ENCODE measurements at regions not wholly inside any gene's neighbourhood (a gene's known extent, or its start where the extent isn't known, plus 50 kb on each side); places are given as distances from the start of the nearest gene placed in this dataset.

DNA sequence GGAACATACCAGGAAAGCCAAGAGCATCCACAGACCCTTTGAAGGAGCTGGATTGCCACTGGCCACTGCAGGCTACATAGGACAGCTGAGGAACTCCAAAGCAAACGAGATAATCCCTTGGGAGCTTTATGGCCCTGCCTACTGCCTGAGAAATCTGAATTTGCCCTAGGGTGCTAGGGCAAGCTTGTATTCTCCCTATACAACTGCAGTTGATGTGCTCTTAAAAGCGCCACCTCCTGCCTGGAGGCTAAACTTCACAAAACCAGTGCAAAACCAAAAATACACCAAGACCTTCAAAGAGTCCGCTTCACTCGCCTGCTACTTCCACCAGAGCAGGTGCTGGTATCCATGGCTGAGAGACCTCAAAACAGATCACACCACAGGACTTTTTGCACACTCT, 99.6 kb upstream of the KRR1 start (continued):
- TF ChIP-seq, protein P1, sequence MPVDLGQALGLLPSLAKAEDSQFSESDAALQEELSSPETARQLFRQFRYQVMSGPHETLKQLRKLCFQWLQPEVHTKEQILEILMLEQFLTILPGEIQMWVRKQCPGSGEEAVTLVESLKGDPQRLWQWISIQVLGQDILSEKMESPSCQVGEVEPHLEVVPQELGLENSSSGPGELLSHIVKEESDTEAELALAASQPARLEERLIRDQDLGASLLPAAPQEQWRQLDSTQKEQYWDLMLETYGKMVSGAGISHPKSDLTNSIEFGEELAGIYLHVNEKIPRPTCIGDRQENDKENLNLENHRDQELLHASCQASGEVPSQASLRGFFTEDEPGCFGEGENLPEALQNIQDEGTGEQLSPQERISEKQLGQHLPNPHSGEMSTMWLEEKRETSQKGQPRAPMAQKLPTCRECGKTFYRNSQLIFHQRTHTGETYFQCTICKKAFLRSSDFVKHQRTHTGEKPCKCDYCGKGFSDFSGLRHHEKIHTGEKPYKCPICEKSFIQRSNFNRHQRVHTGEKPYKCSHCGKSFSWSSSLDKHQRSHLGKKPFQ (tag by site-specific recombination; IDR thresholded peaks at IDR 0.05), result no peak
- no peak for TF ChIP-seq ZNF394 (tag by site-specific recombination; IDR thresholded peaks at IDR 0.05; ENCODE audit: borderline replicate concordance)
- TF ChIP-seq, protein P2, sequence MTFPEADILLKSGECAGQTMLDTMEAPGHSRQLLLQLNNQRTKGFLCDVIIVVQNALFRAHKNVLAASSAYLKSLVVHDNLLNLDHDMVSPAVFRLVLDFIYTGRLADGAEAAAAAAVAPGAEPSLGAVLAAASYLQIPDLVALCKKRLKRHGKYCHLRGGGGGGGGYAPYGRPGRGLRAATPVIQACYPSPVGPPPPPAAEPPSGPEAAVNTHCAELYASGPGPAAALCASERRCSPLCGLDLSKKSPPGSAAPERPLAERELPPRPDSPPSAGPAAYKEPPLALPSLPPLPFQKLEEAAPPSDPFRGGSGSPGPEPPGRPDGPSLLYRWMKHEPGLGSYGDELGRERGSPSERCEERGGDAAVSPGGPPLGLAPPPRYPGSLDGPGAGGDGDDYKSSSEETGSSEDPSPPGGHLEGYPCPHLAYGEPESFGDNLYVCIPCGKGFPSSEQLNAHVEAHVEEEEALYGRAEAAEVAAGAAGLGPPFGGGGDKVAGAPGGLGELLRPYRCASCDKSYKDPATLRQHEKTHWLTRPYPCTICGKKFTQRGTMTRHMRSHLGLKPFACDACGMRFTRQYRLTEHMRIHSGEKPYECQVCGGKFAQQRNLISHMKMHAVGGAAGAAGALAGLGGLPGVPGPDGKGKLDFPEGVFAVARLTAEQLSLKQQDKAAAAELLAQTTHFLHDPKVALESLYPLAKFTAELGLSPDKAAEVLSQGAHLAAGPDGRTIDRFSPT (tag by site-specific recombination; IDR thresholded peaks at IDR 0.05), result no peak
- TF ChIP-seq ZNF184 (tag by site-specific recombination; IDR thresholded peaks at IDR 0.05), result no peak
- TF ChIP-seq TRIM28 (IDR thresholded peaks at IDR 0.05; ENCODE audit: borderline replicate concordance, low read length), result no peak
- TF ChIP-seq ZFHX2 (tag by site-specific recombination; conservative IDR thresholded peaks at IDR 0.05), result no peak
- no peak for TF ChIP-seq ZNF514 (tag by site-specific recombination; IDR thresholded peaks at IDR 0.05)

DNA sequence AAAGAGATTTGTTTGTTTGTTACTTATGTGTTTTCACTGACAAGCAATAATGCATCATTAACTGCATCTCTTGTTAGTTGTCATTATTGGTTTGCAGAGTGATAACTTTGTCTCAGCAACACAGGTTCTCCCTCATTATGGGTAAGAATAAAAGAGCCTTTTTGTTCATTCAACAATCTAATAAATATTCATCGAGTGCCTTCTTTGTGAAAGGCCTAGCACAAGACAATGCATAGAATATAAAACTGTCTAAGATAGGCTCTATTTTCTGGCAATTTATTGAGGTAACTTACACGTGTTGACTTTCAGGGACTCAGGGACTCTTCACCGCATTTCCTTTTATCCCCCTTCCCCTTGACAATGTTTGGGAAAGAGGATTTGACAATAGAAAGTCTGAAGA, 95.5 kb upstream of the KRR1 start:
- ChIA-PET CTCF (no interaction called here), POLR2A (interaction anchor here (0.6 kb wide), 1 partner anchor 632 kb away, joined by 5 read pairs; no protein-coding TSS in a partner anchor)
- no peaks in the 10 kb centered on the region for H3K4me1 ChIP-seq (ENCODE audit: control insufficient read depth, insufficient read depth, low read length)
- H3K36me3 ChIP-seq (ENCODE audit: control insufficient read depth in 2 of 2, insufficient read depth in 1 of 2, low read length in 2 of 2), result no peaks in the 10 kb centered on the region
- H3K4me3 ChIP-seq (ENCODE audit: low read depth, low read length), result no peak overlapping the region
- H3K9me3 ChIP-seq (ENCODE audit: control insufficient read depth, insufficient read depth, low read depth, low read length), result no peaks in the 10 kb centered on the region
- H3K27ac ChIP-seq (ENCODE audit: extremely low read depth, low read depth, low read length), result no peak overlapping the region
- TF ChIP-seq, protein P3, sequence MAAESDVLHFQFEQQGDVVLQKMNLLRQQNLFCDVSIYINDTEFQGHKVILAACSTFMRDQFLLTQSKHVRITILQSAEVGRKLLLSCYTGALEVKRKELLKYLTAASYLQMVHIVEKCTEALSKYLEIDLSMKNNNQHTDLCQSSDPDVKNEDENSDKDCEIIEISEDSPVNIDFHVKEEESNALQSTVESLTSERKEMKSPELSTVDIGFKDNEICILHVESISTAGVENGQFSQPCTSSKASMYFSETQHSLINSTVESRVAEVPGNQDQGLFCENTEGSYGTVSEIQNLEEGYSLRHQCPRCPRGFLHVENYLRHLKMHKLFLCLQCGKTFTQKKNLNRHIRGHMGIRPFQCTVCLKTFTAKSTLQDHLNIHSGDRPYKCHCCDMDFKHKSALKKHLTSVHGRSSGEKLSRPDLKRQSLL (tag by site-specific recombination; IDR thresholded peaks at IDR 0.05), result no peak
- TF ChIP-seq, protein P4, sequence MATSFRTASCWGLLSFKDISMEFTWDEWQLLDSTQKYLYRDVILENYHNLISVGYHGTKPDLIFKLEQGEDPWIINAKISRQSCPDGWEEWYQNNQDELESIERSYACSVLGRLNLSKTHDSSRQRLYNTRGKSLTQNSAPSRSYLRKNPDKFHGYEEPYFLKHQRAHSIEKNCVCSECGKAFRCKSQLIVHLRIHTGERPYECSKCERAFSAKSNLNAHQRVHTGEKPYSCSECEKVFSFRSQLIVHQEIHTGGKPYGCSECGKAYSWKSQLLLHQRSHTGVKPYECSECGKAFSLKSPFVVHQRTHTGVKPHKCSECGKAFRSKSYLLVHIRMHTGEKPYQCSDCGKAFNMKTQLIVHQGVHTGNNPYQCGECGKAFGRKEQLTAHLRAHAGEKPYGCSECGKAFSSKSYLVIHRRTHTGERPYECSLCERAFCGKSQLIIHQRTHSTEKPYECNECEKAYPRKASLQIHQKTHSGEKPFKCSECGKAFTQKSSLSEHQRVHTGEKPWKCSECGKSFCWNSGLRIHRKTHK (tag by site-specific recombination; IDR thresholded peaks at IDR 0.05), result no peak
- TF ChIP-seq, protein P5, sequence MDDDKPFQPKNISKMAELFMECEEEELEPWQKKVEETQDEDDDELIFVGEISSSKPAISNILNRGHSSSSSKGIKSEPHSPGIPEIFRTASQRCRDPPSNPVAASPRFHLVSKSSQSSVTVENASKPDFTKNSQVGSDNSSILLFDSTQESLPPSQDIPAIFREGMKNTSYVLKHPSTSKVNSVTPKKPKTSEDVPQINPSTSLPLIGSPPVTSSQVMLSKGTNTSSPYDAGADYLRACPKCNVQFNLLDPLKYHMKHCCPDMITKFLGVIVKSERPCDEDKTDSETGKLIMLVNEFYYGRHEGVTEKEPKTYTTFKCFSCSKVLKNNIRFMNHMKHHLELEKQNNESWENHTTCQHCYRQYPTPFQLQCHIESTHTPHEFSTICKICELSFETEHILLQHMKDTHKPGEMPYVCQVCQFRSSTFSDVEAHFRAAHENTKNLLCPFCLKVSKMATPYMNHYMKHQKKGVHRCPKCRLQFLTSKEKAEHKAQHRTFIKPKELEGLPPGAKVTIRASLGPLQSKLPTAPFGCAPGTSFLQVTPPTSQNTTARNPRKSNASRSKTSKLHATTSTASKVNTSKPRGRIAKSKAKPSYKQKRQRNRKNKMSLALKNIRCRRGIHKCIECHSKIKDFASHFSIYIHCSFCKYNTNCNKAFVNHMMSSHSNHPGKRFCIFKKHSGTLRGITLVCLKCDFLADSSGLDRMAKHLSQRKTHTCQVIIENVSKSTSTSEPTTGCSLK (tag by site-specific recombination; IDR thresholded peaks at IDR 0.05), result no peak
- TF ChIP-seq ZNF544 (tag by site-specific recombination; IDR thresholded peaks at IDR 0.05), result no peak
- TF ChIP-seq, protein P6, sequence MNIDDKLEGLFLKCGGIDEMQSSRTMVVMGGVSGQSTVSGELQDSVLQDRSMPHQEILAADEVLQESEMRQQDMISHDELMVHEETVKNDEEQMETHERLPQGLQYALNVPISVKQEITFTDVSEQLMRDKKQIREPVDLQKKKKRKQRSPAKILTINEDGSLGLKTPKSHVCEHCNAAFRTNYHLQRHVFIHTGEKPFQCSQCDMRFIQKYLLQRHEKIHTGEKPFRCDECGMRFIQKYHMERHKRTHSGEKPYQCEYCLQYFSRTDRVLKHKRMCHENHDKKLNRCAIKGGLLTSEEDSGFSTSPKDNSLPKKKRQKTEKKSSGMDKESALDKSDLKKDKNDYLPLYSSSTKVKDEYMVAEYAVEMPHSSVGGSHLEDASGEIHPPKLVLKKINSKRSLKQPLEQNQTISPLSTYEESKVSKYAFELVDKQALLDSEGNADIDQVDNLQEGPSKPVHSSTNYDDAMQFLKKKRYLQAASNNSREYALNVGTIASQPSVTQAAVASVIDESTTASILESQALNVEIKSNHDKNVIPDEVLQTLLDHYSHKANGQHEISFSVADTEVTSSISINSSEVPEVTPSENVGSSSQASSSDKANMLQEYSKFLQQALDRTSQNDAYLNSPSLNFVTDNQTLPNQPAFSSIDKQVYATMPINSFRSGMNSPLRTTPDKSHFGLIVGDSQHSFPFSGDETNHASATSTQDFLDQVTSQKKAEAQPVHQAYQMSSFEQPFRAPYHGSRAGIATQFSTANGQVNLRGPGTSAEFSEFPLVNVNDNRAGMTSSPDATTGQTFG (tag by site-specific recombination; IDR thresholded peaks at IDR 0.05; ENCODE audit: borderline replicate concordance), result no peak
- no peak for TF ChIP-seq SP2 (tag by site-specific recombination; IDR thresholded peaks at IDR 0.05)
- no peak for TF ChIP-seq ZNF600 (tag by site-specific recombination; IDR thresholded peaks at IDR 0.05)
- TF ChIP-seq SCRT2 (tag by site-specific recombination; IDR thresholded peaks at IDR 0.05), result no peak
- TF ChIP-seq ZNF175 (tag by site-specific recombination; IDR thresholded peaks at IDR 0.05), result no peak
- TF ChIP-seq, protein P7, sequence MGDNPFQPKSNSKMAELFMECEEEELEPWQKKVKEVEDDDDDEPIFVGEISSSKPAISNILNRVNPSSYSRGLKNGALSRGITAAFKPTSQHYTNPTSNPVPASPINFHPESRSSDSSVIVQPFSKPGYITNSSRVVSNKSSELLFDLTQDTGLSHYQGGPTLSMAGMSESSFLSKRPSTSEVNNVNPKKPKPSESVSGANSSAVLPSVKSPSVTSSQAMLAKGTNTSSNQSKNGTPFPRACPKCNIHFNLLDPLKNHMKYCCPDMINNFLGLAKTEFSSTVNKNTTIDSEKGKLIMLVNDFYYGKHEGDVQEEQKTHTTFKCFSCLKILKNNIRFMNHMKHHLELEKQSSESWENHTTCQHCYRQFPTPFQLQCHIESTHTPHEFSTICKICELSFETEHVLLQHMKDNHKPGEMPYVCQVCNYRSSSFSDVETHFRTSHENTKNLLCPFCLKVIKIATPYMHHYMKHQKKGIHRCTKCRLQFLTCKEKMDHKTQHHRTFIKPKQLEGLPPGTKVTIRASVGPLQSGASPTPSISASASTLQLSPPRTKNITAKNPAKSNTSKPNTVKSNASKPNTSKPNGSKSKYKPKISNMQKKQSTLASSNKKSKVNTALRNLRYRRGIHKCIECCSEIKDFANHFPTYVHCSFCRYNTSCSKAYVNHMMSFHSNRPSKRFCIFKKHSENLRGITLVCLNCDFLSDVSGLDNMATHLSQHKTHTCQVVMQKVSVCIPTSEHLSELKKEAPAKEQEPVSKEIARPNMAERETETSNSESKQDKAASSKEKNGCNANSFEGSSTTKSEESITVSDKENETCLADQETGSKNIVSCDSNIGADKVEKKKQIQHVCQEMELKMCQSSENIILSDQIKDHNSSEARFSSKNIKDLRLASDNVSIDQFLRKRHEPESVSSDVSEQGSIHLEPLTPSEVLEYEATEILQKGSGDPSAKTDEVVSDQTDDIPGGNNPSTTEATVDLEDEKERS (tag by site-specific recombination; IDR thresholded peaks at IDR 0.05), result no peak
- TF ChIP-seq ZNF132 (tag by site-specific recombination; IDR thresholded peaks at IDR 0.05; ENCODE audit: borderline replicate concordance), result no peak
- TF ChIP-seq, protein P8, sequence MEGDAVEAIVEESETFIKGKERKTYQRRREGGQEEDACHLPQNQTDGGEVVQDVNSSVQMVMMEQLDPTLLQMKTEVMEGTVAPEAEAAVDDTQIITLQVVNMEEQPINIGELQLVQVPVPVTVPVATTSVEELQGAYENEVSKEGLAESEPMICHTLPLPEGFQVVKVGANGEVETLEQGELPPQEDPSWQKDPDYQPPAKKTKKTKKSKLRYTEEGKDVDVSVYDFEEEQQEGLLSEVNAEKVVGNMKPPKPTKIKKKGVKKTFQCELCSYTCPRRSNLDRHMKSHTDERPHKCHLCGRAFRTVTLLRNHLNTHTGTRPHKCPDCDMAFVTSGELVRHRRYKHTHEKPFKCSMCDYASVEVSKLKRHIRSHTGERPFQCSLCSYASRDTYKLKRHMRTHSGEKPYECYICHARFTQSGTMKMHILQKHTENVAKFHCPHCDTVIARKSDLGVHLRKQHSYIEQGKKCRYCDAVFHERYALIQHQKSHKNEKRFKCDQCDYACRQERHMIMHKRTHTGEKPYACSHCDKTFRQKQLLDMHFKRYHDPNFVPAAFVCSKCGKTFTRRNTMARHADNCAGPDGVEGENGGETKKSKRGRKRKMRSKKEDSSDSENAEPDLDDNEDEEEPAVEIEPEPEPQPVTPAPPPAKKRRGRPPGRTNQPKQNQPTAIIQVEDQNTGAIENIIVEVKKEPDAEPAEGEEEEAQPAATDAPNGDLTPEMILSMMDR (tag by site-specific recombination; IDR thresholded peaks at IDR 0.05), result no peak
- no peak for TF ChIP-seq ZEB2 (tag by site-specific recombination; IDR thresholded peaks at IDR 0.05)
- TF ChIP-seq ZNF350 (tag by site-specific recombination; IDR thresholded peaks at IDR 0.05), result no peak
